SK-N-SH (cell line): ENCODE measurements at regions not wholly inside any gene's neighbourhood (a gene's known extent, or its start where the extent isn't known, plus 50 kb on each side); places are given as distances from the start of the nearest gene placed in this dataset.

Experiments
- CTCF ChIP-seq: fragments of 200-600 bp; sonication (generic); IDR thresholded peaks from 2 replicates; pipeline ENCODE4 v1.6.1; 2017; ENCODE audit warnings: antibody characterized with exemption, mild to moderate bottlenecking, moderate library complexity
- EP300 ChIP-seq, 2 experiments: IDR thresholded peaks; 2 replicates each; pipeline versions ENCODE4 v1.4.0 to v1.6.1; 2012; ENCODE audit warnings: borderline replicate concordance in 1 of 2, low read depth in 1 of 2, low read length in 1 of 2
- EZH2phosphoT487 ChIP-seq: fragments of 200-600 bp; sonication (generic); IDR thresholded peaks from 2 replicates; pipeline ENCODE4 v1.6.1; 2017; ENCODE audit warnings: low read depth, mixed run types, mild to moderate bottlenecking, antibody characterized with exemption, moderate library complexity, borderline replicate concordance
- FOXJ3 ChIP-seq: sonication (generic); formaldehyde crosslinking; IDR thresholded peaks from 2 replicates; pipeline ENCODE4 v1.5.1; 2020; ENCODE audit warnings: mild to moderate bottlenecking, missing genetic modification reagents
- GATA2 ChIP-seq: sonication (generic); formaldehyde crosslinking; IDR thresholded peaks from 2 replicates; pipeline ENCODE4 v1.5.0; 2020; ENCODE audit warnings: mild to moderate bottlenecking, missing genetic modification reagents
- IRF3 ChIP-seq: fragments of 150-350 bp; IDR thresholded peaks from 2 replicates; pipeline ENCODE4 v1.6.1; 2016; ENCODE audit warnings: mild to moderate bottlenecking, low read depth, low read length
- MEF2A ChIP-seq: IDR thresholded peaks from 2 replicates; pipeline ENCODE4 v1.4.0; 2012; ENCODE audit warnings: low read depth, borderline replicate concordance
- MXI1 ChIP-seq: IDR thresholded peaks from 2 replicates; pipeline ENCODE4 v1.6.1; 2012; ENCODE audit warnings: mild to moderate bottlenecking, low read depth, low read length, improper control_type of control experiment
- PBX3 ChIP-seq: IDR thresholded peaks from 2 replicates; pipeline ENCODE4; 2012
- RFX5 ChIP-seq: IDR thresholded peaks from 2 replicates; pipeline ENCODE4 v1.6.1; 2012; ENCODE audit warnings: mild to moderate bottlenecking, improper control_type of control experiment, low read length
- TAF1 ChIP-seq: IDR thresholded peaks from 2 replicates; pipeline ENCODE4 v1.6.1; 2012; ENCODE audit warnings: low read depth, mild to moderate bottlenecking, low read length, moderate library complexity, borderline replicate concordance
- TCF12 ChIP-seq: IDR thresholded peaks from 2 replicates; pipeline ENCODE4 v1.4.0; 2012
- TEAD4 ChIP-seq: IDR thresholded peaks from 2 replicates; pipeline ENCODE4 v1.4.0; 2012; ENCODE audit warnings: mild to moderate bottlenecking, borderline replicate concordance; ENCODE audit not compliant: insufficient read depth
- TF ChIP-seq, protein P1 (sequence below): IDR thresholded peaks from 2 replicates; pipeline ENCODE4 v1.4.0; 2012; ENCODE audit warnings: low read depth

DNA sequence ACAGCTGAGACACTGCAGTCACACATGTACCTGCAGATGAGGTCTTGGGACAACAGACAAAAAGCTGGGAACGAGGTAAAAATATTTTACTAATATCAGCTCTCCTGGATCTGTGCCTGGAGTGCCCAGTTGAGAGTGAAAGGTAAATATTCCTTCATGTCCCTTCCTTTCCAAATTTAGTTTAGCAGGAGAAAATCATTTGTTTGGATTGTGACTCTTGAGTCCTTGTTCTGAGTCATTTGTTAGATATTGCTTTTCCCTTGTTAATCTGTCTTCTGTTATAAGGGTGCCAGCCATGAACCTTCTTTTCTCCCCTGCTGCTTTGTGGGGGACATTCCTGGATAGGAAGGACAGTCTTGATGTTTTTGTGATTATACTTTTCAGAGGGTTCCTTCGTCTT, 329.2 kb downstream of the DSC3 start:
- TF ChIP-seq CTCF (no peak), MXI1 (no peak), GATA2 (CRISPR knock-in tag) (no peak), EZH2phosphoT487 (no peak), PBX3 (no peak), TAF1 (no peak), TCF12 (no peak), EP300 (IDR thresholded peaks at IDR 0.05; ENCODE audit: borderline replicate concordance in 1 of 2, low read depth in 1 of 2, low read length in 1 of 2) (no peak), TEAD4 (no peak), IRF3 (no peak), RFX5 (no peak), FOXJ3 (no peak), MEF2A (no peak)
- TF ChIP-seq, protein P1, sequence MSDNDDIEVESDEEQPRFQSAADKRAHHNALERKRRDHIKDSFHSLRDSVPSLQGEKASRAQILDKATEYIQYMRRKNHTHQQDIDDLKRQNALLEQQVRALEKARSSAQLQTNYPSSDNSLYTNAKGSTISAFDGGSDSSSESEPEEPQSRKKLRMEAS, result no peak
